Activated naive CD8-positive, alpha-beta T cell treated with anti-CD3 and anti-CD28 coated beads, Interleukin-2, amount 50 U/mL, for 24 hours (primary cell): ENCODE measurements at regions not wholly inside any gene's neighbourhood (a gene's known extent, or its start where the extent isn't known, plus 50 kb on each side); places are given as distances from the start of the nearest gene placed in this dataset.
A peak's percentile ranks its signal among the peaks of the same experiment; 100 is the strongest.

Experiments
- ATAC-seq: fragments of 150-1000 bp; cut with Tn5 transposase; one replicate; pipeline ENCODE4 v1.10.0; 2021
- DNase-seq: peaks from one replicate; pipeline ENCODE4 v3.0.0; 2021
- H3K27ac Mint-ChIP-seq: one replicate; pipeline ENCODE4 v1.8.0; 2021; ENCODE audit warnings: mild to moderate bottlenecking, mixed read lengths
- H3K27me3 Mint-ChIP-seq: one replicate; pipeline ENCODE4 v1.8.0; 2021; ENCODE audit warnings: mixed read lengths
- H3K36me3 Mint-ChIP-seq: one replicate; pipeline ENCODE4 v1.8.0; 2021; ENCODE audit warnings: low read depth, mixed read lengths
- H3K4me1 Mint-ChIP-seq: one replicate; pipeline ENCODE4 v1.8.0; 2021; ENCODE audit warnings: mixed read lengths
- H3K4me3 Mint-ChIP-seq: one replicate; pipeline ENCODE4 v1.8.0; 2021; ENCODE audit warnings: mild to moderate bottlenecking, moderate library complexity, mixed read lengths
- H3K9me3 Mint-ChIP-seq: one replicate; pipeline ENCODE4 v1.8.0; 2021; ENCODE audit warnings: mixed read lengths

GRCh38 chr13:88590574-88590973 is 919.4 kb downstream of the SLITRK5 start:
- no peaks in the 10 kb centered on the region for H3K27me3 Mint-ChIP-seq
- no peaks in the 10 kb centered on the region for H3K36me3 Mint-ChIP-seq
- H3K9me3 Mint-ChIP-seq: peaks cover 4% of the 10 kb centered on the region
- ATAC-seq (no peak), DNase-seq (no peak)
- no peak overlapping the region for H3K27ac Mint-ChIP-seq
- no peak overlapping the region for H3K4me3 Mint-ChIP-seq
- no peaks in the 10 kb centered on the region for H3K4me1 Mint-ChIP-seq

- peaks cover 8% of the 10 kb centered on the region for H3K9me3 Mint-ChIP-seq
- no peak for DNase-seq
- no peaks in the 10 kb centered on the region for H3K27me3 Mint-ChIP-seq
- H3K36me3 Mint-ChIP-seq: no peaks in the 10 kb centered on the region
- no peak for ATAC-seq
- H3K27ac Mint-ChIP-seq: no peak overlapping the region
- H3K4me3 Mint-ChIP-seq: no peak overlapping the region
- no peaks in the 10 kb centered on the region for H3K4me1 Mint-ChIP-seq
Measured at GRCh38 chr13:88592105-88592504, 920.9 kb downstream of the SLITRK5 start.

GRCh38 chr13:88601949-88602348 is 930.8 kb downstream of the SLITRK5 start:
- H3K4me1 Mint-ChIP-seq: no peaks in the 10 kb centered on the region
- no peaks in the 10 kb centered on the region for H3K27me3 Mint-ChIP-seq
- no peak overlapping the region for H3K4me3 Mint-ChIP-seq
- H3K27ac Mint-ChIP-seq: no peak overlapping the region
- no peaks in the 10 kb centered on the region for H3K36me3 Mint-ChIP-seq
- ATAC-seq (no peak), DNase-seq (no peak)
- no peaks in the 10 kb centered on the region for H3K9me3 Mint-ChIP-seq

- ATAC-seq (no peak), DNase-seq (no peak)
- Mint-ChIP-seq H3K4me1 (no peaks in the 10 kb centered on the region), H3K36me3 (no peaks in the 10 kb centered on the region), H3K27me3 (no peaks in the 10 kb centered on the region), H3K9me3 (no peaks in the 10 kb centered on the region), H3K27ac (no peak overlapping the region), H3K4me3 (no peak overlapping the region)
Measured at GRCh38 chr13:88602786-88603777, 931.9 kb downstream of the SLITRK5 start.

GRCh38 chr13:88617176-88617575 is 946.0 kb downstream of the SLITRK5 start:
- no peak overlapping the region for H3K4me3 Mint-ChIP-seq
- no peak overlapping the region for H3K27ac Mint-ChIP-seq
- H3K36me3 Mint-ChIP-seq: no peaks in the 10 kb centered on the region
- H3K27me3 Mint-ChIP-seq: no peaks in the 10 kb centered on the region
- no peaks in the 10 kb centered on the region for H3K9me3 Mint-ChIP-seq
- no peak for DNase-seq
- peaks cover 4% of the 10 kb centered on the region for H3K4me1 Mint-ChIP-seq
- ATAC-seq: no peak

GRCh38 chr13:88622362-88622973 is 951.3 kb downstream of the SLITRK5 start:
- peak overlapping the region; percentile 15 for H3K27ac Mint-ChIP-seq
- ATAC-seq (peak; percentile 65), DNase-seq (peak; percentile 2)
- H3K36me3 Mint-ChIP-seq: no peaks in the 10 kb centered on the region
- peaks cover 4% of the 10 kb centered on the region for H3K9me3 Mint-ChIP-seq
- peak overlapping the region; percentile 25 for H3K4me3 Mint-ChIP-seq
- H3K27me3 Mint-ChIP-seq: no peaks in the 10 kb centered on the region
- H3K4me1 Mint-ChIP-seq: peaks cover 13% of the 10 kb centered on the region

- H3K36me3 Mint-ChIP-seq: no peaks in the 10 kb centered on the region
- no peak overlapping the region for H3K27ac Mint-ChIP-seq
- H3K4me3 Mint-ChIP-seq: no peak overlapping the region
- no peak for DNase-seq
- peaks cover 13% of the 10 kb centered on the region for H3K4me1 Mint-ChIP-seq
- ATAC-seq: peak; percentile 54
- H3K27me3 Mint-ChIP-seq: no peaks in the 10 kb centered on the region
- peaks cover 4% of the 10 kb centered on the region for H3K9me3 Mint-ChIP-seq
Measured at GRCh38 chr13:88623150-88623549, 952.0 kb downstream of the SLITRK5 start.

GRCh38 chr13:88627071-88627470 is 955.9 kb downstream of the SLITRK5 start:
- Mint-ChIP-seq H3K4me3 (no peak overlapping the region), H3K27me3 (no peaks in the 10 kb centered on the region), H3K4me1 (peaks cover 10% of the 10 kb centered on the region), H3K9me3 (peaks cover 4% of the 10 kb centered on the region), H3K36me3 (no peaks in the 10 kb centered on the region), H3K27ac (no peak overlapping the region)
- no peak for ATAC-seq
- DNase-seq: no peak

GRCh38 chr13:88628882-88629281 is 957.7 kb downstream of the SLITRK5 start:
- Mint-ChIP-seq H3K4me3 (no peak overlapping the region), H3K27ac (no peak overlapping the region)
- no peak for ATAC-seq

GRCh38 chr13:88637935-88638334 is 966.8 kb downstream of the SLITRK5 start:
- H3K9me3 Mint-ChIP-seq: peaks cover 13% of the 10 kb centered on the region
- DNase-seq: no peak
- no peaks in the 10 kb centered on the region for H3K27me3 Mint-ChIP-seq

More at GRCh38 chr13:88628882-88629281, 957.7 kb downstream of the SLITRK5 start:
- DNase-seq: no peak
- Mint-ChIP-seq H3K9me3 (peaks cover 4% of the 10 kb centered on the region), H3K36me3 (no peaks in the 10 kb centered on the region), H3K27me3 (no peaks in the 10 kb centered on the region), H3K4me1 (no peaks in the 10 kb centered on the region)

GRCh38 chr13:88643233-88643632 is 972.1 kb downstream of the SLITRK5 start:
- peaks cover 12% of the 10 kb centered on the region for H3K9me3 Mint-ChIP-seq

More at GRCh38 chr13:88637935-88638334, 966.8 kb downstream of the SLITRK5 start:
- Mint-ChIP-seq H3K4me3 (no peak overlapping the region), H3K4me1 (no peaks in the 10 kb centered on the region), H3K36me3 (no peaks in the 10 kb centered on the region), H3K27ac (no peak overlapping the region)
- ATAC-seq: no peak

GRCh38 chr13:88648598-88649373 is 977.6 kb downstream of the SLITRK5 start:
- Mint-ChIP-seq H3K36me3 (no peaks in the 10 kb centered on the region), H3K27me3 (no peaks in the 10 kb centered on the region), H3K4me1 (peaks cover 12% of the 10 kb centered on the region), H3K9me3 (peaks cover 18% of the 10 kb centered on the region), H3K4me3 (no peak overlapping the region), H3K27ac (no peak overlapping the region)
- ATAC-seq (no peak), DNase-seq (no peak)

More at GRCh38 chr13:88643233-88643632, 972.1 kb downstream of the SLITRK5 start:
- no peaks in the 10 kb centered on the region for H3K4me1 Mint-ChIP-seq
- ATAC-seq (no peak), DNase-seq (no peak)
- H3K27ac Mint-ChIP-seq: no peak overlapping the region
- no peaks in the 10 kb centered on the region for H3K36me3 Mint-ChIP-seq
- no peak overlapping the region for H3K4me3 Mint-ChIP-seq
- H3K27me3 Mint-ChIP-seq: no peaks in the 10 kb centered on the region

GRCh38 chr13:88649855-88650254 is 978.7 kb downstream of the SLITRK5 start:
- H3K4me1 Mint-ChIP-seq: peaks cover 12% of the 10 kb centered on the region
- no peak overlapping the region for H3K27ac Mint-ChIP-seq
- DNase-seq (no peak), ATAC-seq (no peak)
- H3K4me3 Mint-ChIP-seq: no peak overlapping the region
- H3K36me3 Mint-ChIP-seq: no peaks in the 10 kb centered on the region
- no peaks in the 10 kb centered on the region for H3K27me3 Mint-ChIP-seq
- peaks cover 18% of the 10 kb centered on the region for H3K9me3 Mint-ChIP-seq

GRCh38 chr13:88651531-88651930 is 980.4 kb downstream of the SLITRK5 start:
- Mint-ChIP-seq H3K27me3 (no peaks in the 10 kb centered on the region), H3K36me3 (no peaks in the 10 kb centered on the region), H3K27ac (no peak overlapping the region), H3K4me3 (no peak overlapping the region), H3K4me1 (peaks cover 12% of the 10 kb centered on the region), H3K9me3 (peaks cover 18% of the 10 kb centered on the region)
- ATAC-seq (no peak), DNase-seq (no peak)
